Neural crest cell (in vitro differentiated cells): ENCODE measurements at regions not wholly inside any gene's neighbourhood (a gene's known extent, or its start where the extent isn't known, plus 50 kb on each side); places are given as distances from the start of the nearest gene placed in this dataset.

Source experiments
- DNase-seq: peaks from one replicate; pipeline ENCODE4 v3.0.0; 2021; ENCODE audit warnings: low read depth, mixed read lengths, low spot score
- H3K27ac Mint-ChIP-seq: one replicate; pipeline ENCODE4 v1.8.0; 2021; ENCODE audit warnings: mild to moderate bottlenecking, mixed read lengths; ENCODE audit not compliant: unreplicated experiment
- H3K27me3 Mint-ChIP-seq: 2 replicates; pipeline ENCODE4 v1.8.0; 2021; ENCODE audit warnings: low read depth, mild to moderate bottlenecking, mixed read lengths
- H3K36me3 Mint-ChIP-seq: 2 replicates; pipeline ENCODE4 v1.8.0; 2021; ENCODE audit warnings: low read depth, mild to moderate bottlenecking, mixed read lengths
- H3K4me1 Mint-ChIP-seq: 2 replicates; pipeline ENCODE4 v1.8.0; 2021; ENCODE audit warnings: mixed read lengths
- H3K4me3 Mint-ChIP-seq: one replicate; pipeline ENCODE4 v1.8.0; 2021; ENCODE audit warnings: mild to moderate bottlenecking, mixed read lengths
- H3K9me3 Mint-ChIP-seq: 2 replicates; pipeline ENCODE4 v1.8.0; 2021; ENCODE audit warnings: mixed read lengths
- TF ChIP-seq, protein P1 (sequence below): fragments of 200-600 bp; sonication (generic); conservative IDR thresholded peaks from 2 replicates; pipeline ENCODE4 v1.5.0; 2021; ENCODE audit warnings: antibody characterized with exemption, mild to moderate bottlenecking

DNA sequence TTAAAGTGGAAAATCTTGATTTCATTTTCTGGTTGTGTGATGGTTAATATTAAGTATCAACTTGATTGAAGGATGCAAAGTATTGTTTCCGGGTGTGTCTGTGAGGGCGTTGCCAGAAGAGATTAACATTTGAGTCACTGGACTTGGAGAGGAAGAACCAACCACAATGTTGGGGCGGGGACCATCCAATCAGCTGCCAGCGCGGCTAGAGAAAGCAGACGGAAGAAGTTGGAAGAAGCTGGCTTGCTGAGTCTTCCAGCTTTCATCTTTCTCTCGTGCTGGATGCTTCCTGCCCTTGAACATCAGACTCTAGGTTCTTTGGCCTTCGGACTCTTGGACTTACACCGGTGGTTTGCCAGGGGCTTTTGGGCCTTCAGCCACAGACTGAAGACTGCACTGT is 832.6 kb upstream of the TMPRSS15 start:
- Mint-ChIP-seq H3K9me3 (no peaks in the 10 kb centered on the region), H3K4me3 (no peak overlapping the region), H3K36me3 (no peaks in the 10 kb centered on the region), H3K27me3 (no peaks in the 10 kb centered on the region), H3K27ac (no peak overlapping the region), H3K4me1 (peaks cover 9% of the 10 kb centered on the region)
- DNase-seq, result no peak
- TF ChIP-seq, protein P1, sequence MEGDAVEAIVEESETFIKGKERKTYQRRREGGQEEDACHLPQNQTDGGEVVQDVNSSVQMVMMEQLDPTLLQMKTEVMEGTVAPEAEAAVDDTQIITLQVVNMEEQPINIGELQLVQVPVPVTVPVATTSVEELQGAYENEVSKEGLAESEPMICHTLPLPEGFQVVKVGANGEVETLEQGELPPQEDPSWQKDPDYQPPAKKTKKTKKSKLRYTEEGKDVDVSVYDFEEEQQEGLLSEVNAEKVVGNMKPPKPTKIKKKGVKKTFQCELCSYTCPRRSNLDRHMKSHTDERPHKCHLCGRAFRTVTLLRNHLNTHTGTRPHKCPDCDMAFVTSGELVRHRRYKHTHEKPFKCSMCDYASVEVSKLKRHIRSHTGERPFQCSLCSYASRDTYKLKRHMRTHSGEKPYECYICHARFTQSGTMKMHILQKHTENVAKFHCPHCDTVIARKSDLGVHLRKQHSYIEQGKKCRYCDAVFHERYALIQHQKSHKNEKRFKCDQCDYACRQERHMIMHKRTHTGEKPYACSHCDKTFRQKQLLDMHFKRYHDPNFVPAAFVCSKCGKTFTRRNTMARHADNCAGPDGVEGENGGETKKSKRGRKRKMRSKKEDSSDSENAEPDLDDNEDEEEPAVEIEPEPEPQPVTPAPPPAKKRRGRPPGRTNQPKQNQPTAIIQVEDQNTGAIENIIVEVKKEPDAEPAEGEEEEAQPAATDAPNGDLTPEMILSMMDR, result no peak

DNA sequence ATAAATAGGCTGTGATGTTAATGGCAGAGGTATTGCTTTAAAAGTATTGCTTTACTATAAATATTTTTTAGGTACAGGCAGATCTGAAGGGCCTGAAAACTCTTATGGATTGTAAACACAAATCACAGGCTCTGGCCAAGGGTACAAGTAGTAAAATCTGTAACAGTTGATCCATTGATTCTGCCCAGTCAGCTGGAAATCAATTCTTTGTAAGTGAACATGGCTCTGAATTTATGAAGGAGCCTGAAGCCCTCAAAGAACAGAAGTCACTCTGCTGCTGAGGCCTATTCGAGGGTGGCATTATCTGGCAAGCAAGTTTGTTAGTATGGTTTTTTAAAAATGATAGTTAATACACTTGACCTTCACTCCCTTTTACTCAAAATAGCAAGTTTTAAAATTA is 834.0 kb upstream of the TMPRSS15 start:
- no peak overlapping the region for H3K4me3 Mint-ChIP-seq
- no peak for DNase-seq
- TF ChIP-seq, protein P1, result no peak
- H3K36me3 Mint-ChIP-seq, result no peaks in the 10 kb centered on the region
- H3K27me3 Mint-ChIP-seq, result no peaks in the 10 kb centered on the region
- H3K9me3 Mint-ChIP-seq, result no peaks in the 10 kb centered on the region
- H3K4me1 Mint-ChIP-seq, result peaks cover 9% of the 10 kb centered on the region
- no peak overlapping the region for H3K27ac Mint-ChIP-seq

DNA sequence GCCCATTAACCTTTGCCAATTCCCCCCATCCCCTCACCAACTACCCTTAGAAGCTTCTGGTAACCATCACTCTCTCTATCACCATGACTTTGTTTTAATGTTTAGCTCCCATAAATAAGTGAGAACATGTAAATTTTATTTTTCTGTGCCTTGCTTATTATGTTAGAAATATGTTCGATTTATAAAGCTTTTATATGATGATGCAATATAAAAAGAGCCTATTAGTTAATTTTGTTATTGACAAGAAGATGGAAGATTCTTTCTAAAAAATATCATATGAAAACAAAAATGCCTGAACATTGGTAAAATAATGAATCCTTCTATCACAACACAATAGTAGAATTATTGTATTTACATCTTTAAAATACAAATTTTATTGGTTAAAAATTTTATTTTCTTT is 836.1 kb upstream of the TMPRSS15 start:
- Mint-ChIP-seq H3K4me1 (peaks cover 9% of the 10 kb centered on the region), H3K36me3 (no peaks in the 10 kb centered on the region), H3K27ac (no peak overlapping the region), H3K27me3 (no peaks in the 10 kb centered on the region), H3K9me3 (no peaks in the 10 kb centered on the region), H3K4me3 (no peak overlapping the region)
- DNase-seq, result no peak
- TF ChIP-seq, protein P1, result no peak

DNA sequence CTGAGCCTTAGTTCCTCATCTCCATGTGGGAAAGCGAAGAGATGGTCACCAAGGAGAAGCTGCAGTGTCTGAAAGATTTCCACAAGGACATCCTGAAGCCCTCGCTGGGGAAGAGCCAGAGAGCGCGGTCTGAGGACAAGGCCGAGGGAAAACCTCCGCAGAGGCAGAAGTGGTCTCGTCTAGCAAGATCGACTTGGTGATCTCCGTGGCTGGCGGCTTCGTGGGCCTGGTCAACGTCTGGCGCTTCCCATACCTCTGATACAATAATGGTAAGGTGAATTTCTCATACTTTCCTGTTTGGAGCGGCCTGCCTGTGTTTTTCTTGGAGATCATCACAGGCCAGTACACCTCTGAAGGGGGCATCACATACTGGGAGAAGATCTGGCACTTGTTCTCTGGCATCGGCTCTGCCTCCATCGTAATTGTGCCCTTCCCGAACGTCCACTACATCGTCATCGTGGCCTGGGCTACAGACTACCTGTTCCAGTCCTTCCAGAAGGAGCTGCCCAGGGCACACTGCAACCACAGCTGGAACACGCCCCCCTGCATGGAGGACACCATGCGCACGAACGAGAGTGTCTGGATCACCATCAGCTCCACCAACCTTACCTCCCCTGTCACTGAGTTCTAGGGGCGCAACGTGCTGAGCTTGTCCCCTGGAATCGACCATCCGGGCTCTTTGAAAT is 841.1 kb upstream of the TMPRSS15 start:
- H3K27ac Mint-ChIP-seq, result no peak overlapping the region

DNA sequence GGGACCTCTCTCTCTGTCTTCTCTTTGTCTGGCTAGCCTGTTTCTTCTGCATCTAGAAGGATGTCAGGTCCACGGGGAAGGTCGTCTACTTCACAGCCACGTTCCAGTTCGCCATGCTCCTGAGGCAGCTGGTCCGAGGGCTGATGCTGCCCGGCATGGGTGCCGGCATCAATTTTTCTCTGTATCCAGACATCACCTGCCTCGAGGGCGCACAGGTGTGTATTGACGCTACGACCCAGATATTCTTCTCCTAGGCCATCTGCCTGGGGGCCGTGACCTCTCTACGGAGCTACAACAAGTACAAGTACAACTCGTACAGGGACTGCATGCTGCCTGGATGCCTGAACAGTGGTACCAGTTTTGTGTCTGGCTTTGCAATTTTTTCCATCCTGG is 841.6 kb upstream of the TMPRSS15 start:
- H3K27ac Mint-ChIP-seq, result no peak overlapping the region
- no peaks in the 10 kb centered on the region for H3K27me3 Mint-ChIP-seq
- H3K9me3 Mint-ChIP-seq, result peaks cover 4% of the 10 kb centered on the region
- peaks cover 2% of the 10 kb centered on the region for H3K36me3 Mint-ChIP-seq
- H3K4me3 Mint-ChIP-seq, result no peak overlapping the region
- no peak for DNase-seq
- TF ChIP-seq, protein P1, result no peak
- no peaks in the 10 kb centered on the region for H3K4me1 Mint-ChIP-seq

More for the DNA sequence above, 841.1 kb upstream of the TMPRSS15 start:
- no peaks in the 10 kb centered on the region for H3K36me3 Mint-ChIP-seq
- H3K27me3 Mint-ChIP-seq, result no peaks in the 10 kb centered on the region
- no peak for DNase-seq
- H3K4me3 Mint-ChIP-seq, result no peak overlapping the region
- no peaks in the 10 kb centered on the region for H3K4me1 Mint-ChIP-seq
- H3K9me3 Mint-ChIP-seq, result no peaks in the 10 kb centered on the region
- TF ChIP-seq, protein P1, result no peak
